K562 (cell line): ENCODE measurements at regions not wholly inside any gene's neighbourhood (a gene's known extent, or its start where the extent isn't known, plus 50 kb on each side); places are given as distances from the start of the nearest gene placed in this dataset.
"Not testable (repeated sequence)": the region's sequence is repeated elsewhere in the genome, so short reads cannot be mapped to it uniquely, and the experiment has no call there.

Experiments used
- ATAC-seq: fragments of 200-7000 bp; cut with Tn5 transposase; 3 replicates; pipeline ENCODE4 v1.9.1; 2020; ENCODE audit warnings: moderate library complexity
- BruUV-seq: library from RNA; stranded (reverse); fragments of 400-500 nt; replicated peaks from 2 replicates; lab custom pipeline; 2021; lab: Mats Ljungman, UMichigan
- CTCF ChIA-PET: fragments of 300-600 bp; formaldehyde crosslinking; extraction: SDS; loops from one replicate; lab custom pipeline; 2021; ENCODE audit warnings: low intra/inter-chr PET ratio; lab: Yijun Ruan, JAX
- POLR2A ChIA-PET: fragments of 300-600, 350-650 bp; sonication (Branson Sonifier 250); formaldehyde crosslinking; extraction: SDS; loops from one replicate; lab custom pipeline; 2021; ENCODE audit warnings: antibody characterized with exemption, inconsistent platforms; lab: Yijun Ruan, JAX
- DNase-seq, 4 experiments: peaks; one replicate each; pipeline versions ENCODE4 v3.0.0 to v3.0.0-alpha.2; 2011 to 2018; ENCODE audit warnings: low spot score in 3 of 4, mixed read lengths in 3 of 4; ENCODE audit errors: extremely low read depth in 1 of 4
- FAIRE-seq: peaks from 2 replicates; lab custom pipeline; 2011; peaks lifted over from hg19 to GRCh38; lab: Jason Lieb, UNC
- H2AFZ ChIP-seq: 2 replicates; pipeline ENCODE4 v1.6.0; 2011; ENCODE audit warnings: low read depth, low read length, control low read depth, inconsistent platforms
- H3K27ac ChIP-seq: fragments of 200-600 bp; 3 replicates; pipeline ENCODE4 v1.8.0; 2011; ENCODE audit warnings: low read depth, mild to moderate bottlenecking, control low read depth, inconsistent platforms, low read length, moderate library complexity, mixed read lengths; ENCODE audit errors: extremely low read depth
- H3K27me3 ChIP-seq, 2 experiments: fragments of 300-600 bp in 1 of 2; 2 replicates in 1 of 2; 3 replicates in 1 of 2; pipeline versions ENCODE4 v1.6.0 to v1.8.0; 2011; ENCODE audit warnings: inconsistent platforms in 2 of 2, low read length in 2 of 2, mild to moderate bottlenecking in 1 of 2, mixed read lengths in 1 of 2, moderate library complexity in 1 of 2; ENCODE audit not compliant: control insufficient read depth in 2 of 2, insufficient read depth in 2 of 2
- H3K36me3 ChIP-seq: fragments of 300-600 bp; 3 replicates; pipeline ENCODE4 v1.8.0; 2011; ENCODE audit warnings: mild to moderate bottlenecking, low read length, inconsistent platforms; ENCODE audit not compliant: control insufficient read depth, insufficient read depth
- H3K4me1 ChIP-seq, 2 experiments: fragments of 200-600 bp in 1 of 2; replicated peaks in 1 of 2; 2 replicates in 1 of 2; 3 replicates in 1 of 2; pipeline versions ENCODE4 v1.5.1 to v1.8.0; 2011; ENCODE audit warnings: inconsistent platforms in 2 of 2, low read length in 2 of 2, mild to moderate bottlenecking in 1 of 2, mixed read lengths in 1 of 2, moderate library complexity in 1 of 2; ENCODE audit not compliant: control insufficient read depth in 2 of 2, insufficient read depth in 2 of 2
- H3K4me2 ChIP-seq: 2 replicates; pipeline ENCODE4 v1.6.1; 2011; ENCODE audit warnings: low read length, control low read depth, inconsistent platforms, mixed read lengths; ENCODE audit not compliant: insufficient read depth
- H3K4me3 ChIP-seq: fragments of 200-600 bp; sonication (generic), shearing (Covaris generic); 2 replicates; pipeline ENCODE4 v1.5.1; 2016; ENCODE audit warnings: control low read depth, inconsistent platforms
- H3K79me2 ChIP-seq: fragments of 200-600 bp; 3 replicates; pipeline ENCODE4 v1.8.0; 2011; ENCODE audit warnings: low read length, inconsistent platforms; ENCODE audit not compliant: control insufficient read depth, insufficient read depth
- H3K9ac ChIP-seq, 2 experiments: 2 replicates each; pipeline versions ENCODE4 v1.6.0 to v1.6.1; 2011; ENCODE audit warnings: low read depth in 2 of 2, low read length in 2 of 2, control low read depth in 1 of 2, inconsistent platforms in 1 of 2, mild to moderate bottlenecking in 1 of 2, mixed read lengths in 1 of 2; ENCODE audit not compliant: insufficient read depth in 1 of 2
- H3K9me1 ChIP-seq: one replicate; pipeline ENCODE4 v1.6.0; 2011; ENCODE audit warnings: inconsistent platforms, mild to moderate bottlenecking, low read length, moderate library complexity; ENCODE audit not compliant: control insufficient read depth, insufficient read depth
- H3K9me3 ChIP-seq: replicated peaks from 2 replicates; pipeline ENCODE4 v1.5.1; 2011; ENCODE audit warnings: low read depth, low read length, inconsistent platforms; ENCODE audit not compliant: control insufficient read depth, insufficient read depth
- H4K20me1 ChIP-seq: replicated peaks from 2 replicates; pipeline ENCODE4 v1.6.1; 2011; ENCODE audit warnings: low read length, inconsistent platforms, mixed read lengths; ENCODE audit not compliant: control insufficient read depth, insufficient read depth
- CBFB ChIP-seq: sonication (generic); formaldehyde crosslinking; IDR thresholded peaks from 2 replicates; pipeline ENCODE4 v1.4.0; 2020; ENCODE audit warnings: mild to moderate bottlenecking, missing genetic modification reagents
- MXI1 ChIP-seq: IDR thresholded peaks from 2 replicates; pipeline ENCODE4 v1.6.1; 2011; ENCODE audit warnings: low read depth, mild to moderate bottlenecking, improper control_type of control experiment, low read length
- MYC ChIP-seq, 2 experiments: fragments of 250-450 bp in 1 of 2; sonication (Bioruptor Pico) in 1 of 2; IDR thresholded peaks; 2 replicates each; pipeline versions ENCODE4 v1.5.1 to v1.6.1; 2012 to 2021; ENCODE audit warnings: low read depth in 2 of 2, borderline replicate concordance in 1 of 2, improper control_type of control experiment in 1 of 2, low read length in 1 of 2, mild to moderate bottlenecking in 1 of 2, moderate library complexity in 1 of 2
- ZNF436 ChIP-seq: fragments of 250-450, 450-650 bp; sonication (Bioruptor Pico); formaldehyde crosslinking; IDR thresholded peaks from 2 replicates; pipeline ENCODE4 v1.7.0; 2020; ENCODE audit warnings: mild to moderate bottlenecking
- ZNF561 ChIP-seq: fragments of 450-650 bp; formaldehyde crosslinking; conservative IDR thresholded peaks from 2 replicates; pipeline ENCODE4 v1.4.0; 2020; ENCODE audit warnings: mild to moderate bottlenecking, moderate library complexity
- ZNF699 ChIP-seq: fragments of 250-450 bp; sonication (Bioruptor Pico); IDR thresholded peaks from 2 replicates; pipeline ENCODE4 v1.8.0; 2021; ENCODE audit warnings: mild to moderate bottlenecking, moderate library complexity; ENCODE audit not compliant: insufficient replicate concordance
- WGBS: fragments of 100-300 bp; shearing (Covaris generic); methylation state at CpG from one replicate; pipeline ENCODE4 v1.1.6; 2016; ENCODE audit warnings: low coverage, mixed read lengths; ENCODE audit not compliant: insufficient coverage; ENCODE audit errors: missing lambda C conversion rate; 5-methylcytosine and 5-hydroxymethylcytosine counted together
- in situ Hi-C: fragments of 300-500 bp; cut with MboI; formaldehyde crosslinking; loops from 4 replicates; pipeline ENCODE4 v1.15.0; 2018; ENCODE audit warnings: inconsistent platforms, mixed read lengths
- intact Hi-C: fragments of 100-400 bp; cut with micrococcal nuclease; formaldehyde crosslinking; loops from 2 replicates; pipeline ENCODE4 v1.14.2; 2022
- TF ChIP-seq, protein P1 (sequence below), 2 experiments: fragments of 450-650 bp in 1 of 2; sonication (generic) in 1 of 2; formaldehyde crosslinking; conservative IDR thresholded peaks; 2 replicates each; pipeline versions ENCODE4 v1.4.0 to v1.8.1; 2020 to 2022; ENCODE audit warnings: mild to moderate bottlenecking in 1 of 2, missing genetic modification reagents in 1 of 2
- TF ChIP-seq, protein P2 (sequence below): fragments of 450-650 bp; IDR thresholded peaks from 2 replicates; pipeline ENCODE4 v1.6.1; 2017; ENCODE audit warnings: antibody characterized with exemption, mild to moderate bottlenecking
- TF ChIP-seq, protein P3 (sequence below): fragments of 250-450 bp; sonication (Bioruptor Pico); IDR thresholded peaks from 2 replicates; pipeline ENCODE4 v1.5.0; 2021

DNA sequence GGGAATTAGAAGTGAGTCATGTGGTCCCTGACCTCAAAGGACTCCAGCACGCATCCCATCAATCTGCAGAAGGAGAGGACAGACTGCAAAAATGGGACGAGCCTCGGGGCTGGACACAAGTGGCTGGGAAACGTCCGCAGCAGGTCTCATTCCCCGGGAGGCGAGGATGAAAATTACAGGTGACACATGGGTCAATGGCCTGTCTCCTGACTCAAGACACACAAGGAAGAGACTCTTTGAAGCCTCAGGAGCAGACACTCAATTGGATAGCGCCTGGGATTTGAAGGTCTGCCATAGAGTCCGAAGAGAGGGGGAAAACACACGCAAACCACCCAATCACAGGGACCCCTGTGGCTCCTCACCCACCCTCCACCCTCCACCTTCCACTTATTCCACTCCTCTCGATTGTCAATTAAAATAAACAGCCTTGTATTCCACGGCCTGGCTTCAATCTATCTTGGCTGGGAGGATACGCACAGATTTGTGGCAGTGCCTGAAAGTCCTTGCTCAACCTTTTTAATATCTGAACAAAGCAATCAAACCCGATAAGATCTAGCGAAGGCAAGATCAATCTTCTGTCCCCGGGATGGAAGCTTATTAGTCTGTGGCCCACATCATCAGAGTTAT lies 101.8 kb upstream of the CADM1 start:
- ChIA-PET CTCF (no interaction called here), POLR2A (no interaction called here)
- ATAC-seq = no peak

DNA sequence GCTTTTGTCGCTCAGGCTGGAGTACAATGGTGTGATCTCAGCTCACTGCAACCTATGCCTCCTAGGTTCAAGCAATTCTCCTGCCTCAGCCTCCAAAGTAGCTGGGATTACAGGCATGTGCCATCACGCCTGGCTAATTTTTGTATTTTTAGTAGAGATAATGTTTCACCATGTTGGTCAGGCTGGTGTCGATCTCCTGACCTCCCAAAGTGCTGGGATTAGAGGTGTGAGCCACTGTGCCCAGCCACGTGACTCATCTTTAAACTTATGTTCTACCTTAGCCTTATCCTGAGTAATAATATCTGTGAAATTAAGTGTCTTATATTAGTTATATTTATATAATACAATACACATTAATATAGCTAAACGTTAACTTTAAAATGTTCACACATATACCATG lies 101.2 kb upstream of the CADM1 start:
- BruUV-seq, H2AFZ ChIP-seq, H3K9me3 ChIP-seq, H3K79me2 ChIP-seq, in situ Hi-C loops, H3K27me3 ChIP-seq, H3K36me3 ChIP-seq, H3K4me3 ChIP-seq, H3K4me2 ChIP-seq, H3K4me1 ChIP-seq, H3K27ac ChIP-seq, H4K20me1 ChIP-seq, DNase-seq, H3K9ac ChIP-seq, ATAC-seq, POLR2A ChIA-PET, H3K9me1 ChIP-seq, FAIRE-seq, CTCF ChIA-PET, intact Hi-C loops: not testable (repeated sequence)
- WGBS = 0% methylated on average over 5 of the region's 5 CpGs

More for the DNA sequence above, 101.8 kb upstream of the CADM1 start:
- H3K4me3 ChIP-seq = no peak overlapping the region
- H3K4me1 ChIP-seq = no peaks in the 10 kb centered on the region
- H3K4me2 ChIP-seq = no peak overlapping the region
- H4K20me1 ChIP-seq = no peaks in the 10 kb centered on the region
- H3K27me3 ChIP-seq = peaks cover 0 to 3% of the 10 kb centered on the region in 2 experiments; a peak in 1 of 5 replicates
- WGBS = under 1% methylated on average over 13 of the region's 16 CpGs
- H3K79me2 ChIP-seq = no peaks in the 10 kb centered on the region
- no peak for FAIRE-seq
- no TSS peak for BruUV-seq
- no peaks in the 10 kb centered on the region for H3K9me1 ChIP-seq
- TF ChIP-seq, protein P1, sequence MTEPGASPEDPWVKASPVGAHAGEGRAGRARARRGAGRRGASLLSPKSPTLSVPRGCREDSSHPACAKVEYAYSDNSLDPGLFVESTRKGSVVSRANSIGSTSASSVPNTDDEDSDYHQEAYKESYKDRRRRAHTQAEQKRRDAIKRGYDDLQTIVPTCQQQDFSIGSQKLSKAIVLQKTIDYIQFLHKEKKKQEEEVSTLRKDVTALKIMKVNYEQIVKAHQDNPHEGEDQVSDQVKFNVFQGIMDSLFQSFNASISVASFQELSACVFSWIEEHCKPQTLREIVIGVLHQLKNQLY (CRISPR knock-in tag; conservative IDR thresholded peaks at IDR 0.05) = no peak
- TF ChIP-seq ZNF561 (CRISPR knock-in tag) (no peak), MYC (IDR thresholded peaks at IDR 0.05; ENCODE audit: low read depth, low read length) (no peak), MYC (CRISPR knock-in tag; IDR thresholded peaks at IDR 0.05; ENCODE audit: borderline replicate concordance, low read depth) (no peak), CBFB (no peak), ZNF699 (CRISPR knock-in tag) (no peak), ZNF436 (no peak), MXI1 (no peak)
- TF ChIP-seq, protein P2, sequence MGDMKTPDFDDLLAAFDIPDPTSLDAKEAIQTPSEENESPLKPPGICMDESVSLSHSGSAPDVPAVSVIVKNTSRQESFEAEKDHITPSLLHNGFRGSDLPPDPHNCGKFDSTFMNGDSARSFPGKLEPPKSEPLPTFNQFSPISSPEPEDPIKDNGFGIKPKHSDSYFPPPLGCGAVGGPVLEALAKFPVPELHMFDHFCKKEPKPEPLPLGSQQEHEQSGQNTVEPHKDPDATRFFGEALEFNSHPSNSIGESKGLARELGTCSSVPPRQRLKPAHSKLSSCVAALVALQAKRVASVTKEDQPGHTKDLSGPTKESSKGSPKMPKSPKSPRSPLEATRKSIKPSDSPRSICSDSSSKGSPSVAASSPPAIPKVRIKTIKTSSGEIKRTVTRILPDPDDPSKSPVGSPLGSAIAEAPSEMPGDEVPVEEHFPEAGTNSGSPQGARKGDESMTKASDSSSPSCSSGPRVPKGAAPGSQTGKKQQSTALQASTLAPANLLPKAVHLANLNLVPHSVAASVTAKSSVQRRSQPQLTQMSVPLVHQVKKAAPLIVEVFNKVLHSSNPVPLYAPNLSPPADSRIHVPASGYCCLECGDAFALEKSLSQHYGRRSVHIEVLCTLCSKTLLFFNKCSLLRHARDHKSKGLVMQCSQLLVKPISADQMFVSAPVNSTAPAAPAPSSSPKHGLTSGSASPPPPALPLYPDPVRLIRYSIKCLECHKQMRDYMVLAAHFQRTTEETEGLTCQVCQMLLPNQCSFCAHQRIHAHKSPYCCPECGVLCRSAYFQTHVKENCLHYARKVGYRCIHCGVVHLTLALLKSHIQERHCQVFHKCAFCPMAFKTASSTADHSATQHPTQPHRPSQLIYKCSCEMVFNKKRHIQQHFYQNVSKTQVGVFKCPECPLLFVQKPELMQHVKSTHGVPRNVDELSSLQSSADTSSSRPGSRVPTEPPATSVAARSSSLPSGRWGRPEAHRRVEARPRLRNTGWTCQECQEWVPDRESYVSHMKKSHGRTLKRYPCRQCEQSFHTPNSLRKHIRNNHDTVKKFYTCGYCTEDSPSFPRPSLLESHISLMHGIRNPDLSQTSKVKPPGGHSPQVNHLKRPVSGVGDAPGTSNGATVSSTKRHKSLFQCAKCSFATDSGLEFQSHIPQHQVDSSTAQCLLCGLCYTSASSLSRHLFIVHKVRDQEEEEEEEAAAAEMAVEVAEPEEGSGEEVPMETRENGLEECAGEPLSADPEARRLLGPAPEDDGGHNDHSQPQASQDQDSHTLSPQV = no peak
- TF ChIP-seq, protein P3, sequence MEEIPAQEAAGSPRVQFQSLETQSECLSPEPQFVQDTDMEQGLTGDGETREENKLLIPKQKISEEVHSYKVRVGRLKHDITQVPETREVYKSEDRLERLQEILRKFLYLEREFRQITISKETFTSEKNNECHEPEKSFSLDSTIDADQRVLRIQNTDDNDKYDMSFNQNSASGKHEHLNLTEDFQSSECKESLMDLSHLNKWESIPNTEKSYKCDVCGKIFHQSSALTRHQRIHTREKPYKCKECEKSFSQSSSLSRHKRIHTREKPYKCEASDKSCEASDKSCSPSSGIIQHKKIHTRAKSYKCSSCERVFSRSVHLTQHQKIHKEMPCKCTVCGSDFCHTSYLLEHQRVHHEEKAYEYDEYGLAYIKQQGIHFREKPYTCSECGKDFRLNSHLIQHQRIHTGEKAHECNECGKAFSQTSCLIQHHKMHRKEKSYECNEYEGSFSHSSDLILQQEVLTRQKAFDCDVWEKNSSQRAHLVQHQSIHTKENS (CRISPR knock-in tag) = no peak
- TF ChIP-seq, all 486 proteins: peak for 0
- Histone ChIP-seq H3K27ac (no peak overlapping the region), H3K36me3 (no peaks in the 10 kb centered on the region), H3K9ac (no peak overlapping the region), H3K9me3 (no peaks in the 10 kb centered on the region), H2AFZ (no peak overlapping the region)
- DNase-seq = no peak
- in situ Hi-C loops (no loop called here), intact Hi-C loops (no loop called here)
